ENCODE measurements at regions not wholly inside any gene's neighbourhood (a gene's known extent, or its start where the extent isn't known, plus 50 kb on each side); places are given as distances from the start of the nearest gene placed in this dataset.
"Not testable (repeated sequence)": the region's sequence is repeated elsewhere in the genome, so short reads cannot be mapped to it uniquely, and the experiment has no call there.

DNA sequence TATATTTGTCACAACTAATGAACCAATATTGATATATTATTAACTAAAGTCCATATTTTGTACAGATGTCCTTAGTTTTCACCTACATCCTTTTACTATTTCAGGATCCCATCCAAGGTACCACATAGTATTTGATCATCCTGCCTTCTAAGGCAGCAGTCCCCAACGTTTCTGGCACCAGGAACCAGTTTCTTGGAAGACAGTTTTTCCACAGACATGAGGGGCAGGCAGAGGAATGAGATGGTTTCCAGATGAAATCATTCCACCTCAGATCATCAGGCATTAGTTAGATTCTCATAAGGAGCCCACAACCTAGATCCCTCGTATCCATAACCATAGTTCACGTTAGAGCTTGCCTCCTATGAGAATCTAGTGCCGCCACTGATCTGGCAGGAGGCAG lies 82.8 kb upstream of the BCL2L14 start:
- DNase-seq (ENCODE audit: low read depth), result no peak
- TF ChIP-seq, protein P1, sequence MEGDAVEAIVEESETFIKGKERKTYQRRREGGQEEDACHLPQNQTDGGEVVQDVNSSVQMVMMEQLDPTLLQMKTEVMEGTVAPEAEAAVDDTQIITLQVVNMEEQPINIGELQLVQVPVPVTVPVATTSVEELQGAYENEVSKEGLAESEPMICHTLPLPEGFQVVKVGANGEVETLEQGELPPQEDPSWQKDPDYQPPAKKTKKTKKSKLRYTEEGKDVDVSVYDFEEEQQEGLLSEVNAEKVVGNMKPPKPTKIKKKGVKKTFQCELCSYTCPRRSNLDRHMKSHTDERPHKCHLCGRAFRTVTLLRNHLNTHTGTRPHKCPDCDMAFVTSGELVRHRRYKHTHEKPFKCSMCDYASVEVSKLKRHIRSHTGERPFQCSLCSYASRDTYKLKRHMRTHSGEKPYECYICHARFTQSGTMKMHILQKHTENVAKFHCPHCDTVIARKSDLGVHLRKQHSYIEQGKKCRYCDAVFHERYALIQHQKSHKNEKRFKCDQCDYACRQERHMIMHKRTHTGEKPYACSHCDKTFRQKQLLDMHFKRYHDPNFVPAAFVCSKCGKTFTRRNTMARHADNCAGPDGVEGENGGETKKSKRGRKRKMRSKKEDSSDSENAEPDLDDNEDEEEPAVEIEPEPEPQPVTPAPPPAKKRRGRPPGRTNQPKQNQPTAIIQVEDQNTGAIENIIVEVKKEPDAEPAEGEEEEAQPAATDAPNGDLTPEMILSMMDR (IDR thresholded peaks at IDR 0.05; ENCODE audit: control insufficient read depth, extremely low read depth, insufficient read depth), result no peak
- no peak overlapping the region for H3K4me3 ChIP-seq (ENCODE audit: low read depth, low read length)

DNA sequence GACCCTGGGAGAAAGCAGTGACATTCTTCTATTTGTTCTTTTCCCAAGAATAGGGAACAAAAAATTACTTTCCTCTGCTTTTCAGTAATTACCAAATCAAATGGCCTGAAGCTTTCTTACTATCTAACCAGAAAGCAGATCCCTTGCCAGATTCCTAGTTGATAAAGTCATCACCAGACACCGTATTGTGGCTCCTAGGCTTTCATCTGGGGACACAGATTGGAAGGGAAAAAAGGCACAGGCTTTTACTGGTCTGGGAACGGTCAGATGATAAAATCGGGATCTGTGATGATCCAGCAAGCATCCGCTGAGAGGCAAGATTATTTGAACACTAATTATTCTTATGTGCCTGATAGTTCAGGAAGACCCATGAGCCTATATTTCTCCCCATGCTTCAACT lies 79.1 kb upstream of the BCL2L14 start:
- no peak overlapping the region for H3K4me3 ChIP-seq (ENCODE audit: low read depth, low read length)
- no peak for DNase-seq (ENCODE audit: low read depth)
- TF ChIP-seq, protein P1 (IDR thresholded peaks at IDR 0.05; ENCODE audit: control insufficient read depth, extremely low read depth, insufficient read depth), result no peak

DNA sequence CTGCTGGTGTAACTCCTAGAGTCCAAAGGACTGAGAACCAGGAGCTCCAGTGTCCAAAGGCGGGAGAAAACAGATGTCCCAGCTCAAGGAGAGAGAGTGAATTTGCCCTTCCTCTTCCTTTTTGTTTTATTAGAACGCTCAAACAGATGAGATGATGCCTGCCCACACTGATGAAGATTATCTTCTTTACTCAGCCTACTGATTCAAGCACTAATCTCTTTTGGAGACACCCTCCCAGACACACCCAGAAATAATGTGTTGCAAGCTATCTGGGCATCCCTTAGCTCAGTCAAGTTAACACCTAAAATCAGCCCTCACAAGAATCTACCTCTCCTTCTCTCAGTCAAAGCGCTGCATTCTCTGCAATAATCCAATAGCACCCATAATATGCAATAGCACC lies 78.2 kb upstream of the BCL2L14 start:
- DNase-seq (ENCODE audit: low read depth), result no peak
- no peak overlapping the region for H3K4me3 ChIP-seq (ENCODE audit: low read depth, low read length)
- TF ChIP-seq, protein P1 (IDR thresholded peaks at IDR 0.05; ENCODE audit: control insufficient read depth, extremely low read depth, insufficient read depth), result no peak

DNA sequence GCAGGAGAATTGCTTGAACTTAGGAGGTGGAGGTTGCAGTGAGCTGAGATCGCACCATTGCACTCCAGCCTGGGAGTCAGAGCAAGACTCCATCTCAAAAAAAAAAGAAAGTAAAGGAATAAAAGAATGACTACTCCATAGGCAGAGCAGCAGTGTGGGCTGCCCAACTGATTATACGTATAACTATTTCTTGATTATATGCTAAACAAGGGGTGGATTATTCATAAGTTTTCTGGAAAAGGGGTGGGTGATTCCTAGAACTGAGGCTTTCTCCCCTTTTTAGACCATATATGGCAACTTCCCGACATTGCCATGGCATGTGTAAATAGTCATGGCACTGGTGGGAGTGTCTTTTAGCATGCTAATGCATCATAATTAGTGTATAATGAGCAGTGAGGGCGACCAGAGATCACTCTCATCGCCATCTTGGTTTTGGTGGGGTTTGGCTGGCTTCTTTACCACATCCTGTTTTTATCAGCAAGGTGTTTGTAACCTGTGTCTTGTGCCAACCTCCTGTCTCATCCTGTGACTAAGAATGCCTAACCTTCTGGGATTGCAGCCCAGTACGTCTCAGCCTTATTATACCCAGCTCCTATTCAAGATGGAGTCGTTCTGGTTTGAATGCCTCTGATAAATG lies 72.3 kb upstream of the BCL2L14 start:
- not testable (repeated sequence) for DNase-seq (ENCODE audit: low read depth)

DNA sequence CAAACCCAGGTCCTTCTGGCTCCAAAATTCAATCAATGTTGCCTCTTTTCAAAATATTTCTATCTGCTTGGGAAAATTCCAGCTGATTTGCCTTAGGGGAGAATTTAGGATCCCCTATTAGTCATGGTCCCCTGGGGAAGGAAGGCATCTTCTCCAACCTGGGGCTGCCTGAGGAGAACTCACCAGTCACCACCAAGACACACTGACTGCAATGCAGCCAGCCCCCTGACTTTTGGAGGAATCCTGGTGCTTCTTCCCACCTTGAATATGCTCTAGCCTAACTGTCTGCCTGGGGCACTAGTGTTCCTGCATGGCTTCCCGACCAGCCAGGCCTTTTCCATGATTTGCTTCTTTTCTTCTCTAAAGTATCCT lies 71.8 kb upstream of the BCL2L14 start:
- TF ChIP-seq, protein P1 (IDR thresholded peaks at IDR 0.05; ENCODE audit: control insufficient read depth, extremely low read depth, insufficient read depth), result no peak
- H3K4me3 ChIP-seq (ENCODE audit: low read depth, low read length), result no peak overlapping the region
- DNase-seq (ENCODE audit: low read depth), result no peak

More for the DNA sequence above, 72.3 kb upstream of the BCL2L14 start:
- not testable (repeated sequence) for H3K4me3 ChIP-seq (ENCODE audit: low read depth, low read length)

DNA sequence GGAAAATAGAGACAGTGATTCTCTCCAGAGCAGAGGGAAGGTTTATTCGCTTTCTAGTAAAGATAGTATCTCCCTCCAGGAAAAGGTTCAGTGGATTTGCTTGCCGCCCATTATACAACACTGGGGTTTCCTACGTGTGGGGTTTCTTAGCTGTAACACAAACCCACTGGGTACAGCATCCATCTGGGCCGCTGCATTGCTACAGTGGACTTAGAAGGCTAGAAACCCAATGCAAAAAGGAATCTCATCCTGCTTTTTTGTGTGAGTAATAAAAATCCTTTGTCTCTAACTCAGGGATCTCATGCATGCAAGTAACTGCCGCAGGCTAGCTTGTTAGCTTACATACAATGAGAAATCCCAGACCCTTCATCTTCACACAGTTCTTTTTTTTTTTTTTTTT lies 67.1 kb upstream of the BCL2L14 start:
- TF ChIP-seq, protein P1 (IDR thresholded peaks at IDR 0.05; ENCODE audit: control insufficient read depth, extremely low read depth, insufficient read depth), result no peak
- no peak for DNase-seq (ENCODE audit: low read depth)
- no peak overlapping the region for H3K4me3 ChIP-seq (ENCODE audit: low read depth, low read length)

DNA sequence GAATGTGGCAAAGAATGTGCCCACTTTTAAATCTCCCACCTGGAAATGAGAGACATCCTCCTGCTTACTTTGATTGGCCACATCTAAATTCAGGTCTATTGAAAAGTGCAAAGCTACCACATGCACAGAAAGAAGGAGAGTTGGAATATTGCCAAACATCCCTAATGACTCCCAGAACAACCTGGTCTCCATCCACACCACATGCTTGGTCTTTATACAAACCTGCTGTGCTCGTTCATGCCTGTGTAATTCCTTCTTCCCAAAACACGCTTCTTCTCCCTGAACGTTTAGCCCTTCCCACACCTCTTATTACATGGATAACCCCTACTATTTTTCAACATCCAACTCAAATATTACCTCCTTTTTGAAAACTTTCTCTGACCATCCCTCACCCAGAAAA lies 66.2 kb upstream of the BCL2L14 start:
- DNase-seq (ENCODE audit: low read depth), result no peak
- H3K4me3 ChIP-seq (ENCODE audit: low read depth, low read length), result no peak overlapping the region
- TF ChIP-seq, protein P1 (IDR thresholded peaks at IDR 0.05; ENCODE audit: control insufficient read depth, extremely low read depth, insufficient read depth), result no peak
